GM12892 (cell line): ENCODE measurements at regions not wholly inside any gene's neighbourhood (a gene's known extent, or its start where the extent isn't known, plus 50 kb on each side); places are given as distances from the start of the nearest gene placed in this dataset.
"Not testable (repeated sequence)": the region's sequence is repeated elsewhere in the genome, so short reads cannot be mapped to it uniquely, and the experiment has no call there.

Source experiments
- DNase-seq: peaks from one replicate; pipeline ENCODE4 v3.0.0; 2011; ENCODE audit not compliant: insufficient read length
- FAIRE-seq: peaks from 2 replicates; lab custom pipeline; 2011; peaks lifted over from hg19 to GRCh38; lab: Jason Lieb, UNC
- POLR2A ChIP-seq: IDR thresholded peaks from 2 replicates; pipeline ENCODE4 v1.6.1; 2011; ENCODE audit warnings: low read depth, low read length, control low read depth
- POLR2AphosphoS5 ChIP-seq: IDR thresholded peaks from 2 replicates; pipeline ENCODE4 v1.6.1; 2011; ENCODE audit warnings: low read depth, low read length, control low read depth
- TAF1 ChIP-seq: IDR thresholded peaks from 2 replicates; pipeline ENCODE4 v1.6.1; 2011; ENCODE audit warnings: low read depth, mild to moderate bottlenecking, control low read depth, low read length, borderline replicate concordance

DNA sequence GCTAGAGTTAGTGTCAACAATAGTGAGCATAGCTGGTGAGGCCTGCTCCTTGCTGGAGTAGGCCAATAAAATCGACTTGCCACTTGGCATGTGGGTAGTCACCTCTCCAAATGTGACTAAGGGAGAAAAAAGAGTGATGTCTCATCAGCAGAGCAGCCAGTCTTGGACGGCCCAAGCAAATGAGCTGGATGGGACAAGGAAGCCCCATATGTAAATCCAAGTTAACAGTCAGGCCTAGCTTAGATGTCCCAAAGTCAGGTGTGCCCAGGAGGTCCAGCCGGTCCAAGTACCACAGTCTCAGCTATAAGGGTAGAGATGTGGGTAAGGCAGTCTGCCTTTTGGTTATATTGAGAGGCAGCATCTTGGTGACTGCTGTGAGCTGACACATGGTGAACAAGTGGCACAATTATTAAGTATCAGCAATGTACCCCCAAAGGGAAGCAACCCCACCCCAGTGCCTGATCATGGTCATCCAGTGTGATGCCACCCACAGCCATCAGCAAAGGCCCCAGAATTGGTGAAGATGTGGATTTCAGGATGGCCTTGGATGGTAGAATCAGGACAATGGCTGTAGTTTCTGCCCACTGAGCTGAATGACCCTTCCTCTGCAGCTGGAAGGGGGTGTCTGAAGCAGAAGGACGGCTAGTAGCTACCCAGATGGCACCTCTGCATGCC is 83.4 kb downstream of the TNFRSF13B start:
- DNase-seq (no peak), FAIRE-seq (no peak)
- TF ChIP-seq POLR2AphosphoS5 (no peak), TAF1 (no peak), POLR2A (no peak)

DNA sequence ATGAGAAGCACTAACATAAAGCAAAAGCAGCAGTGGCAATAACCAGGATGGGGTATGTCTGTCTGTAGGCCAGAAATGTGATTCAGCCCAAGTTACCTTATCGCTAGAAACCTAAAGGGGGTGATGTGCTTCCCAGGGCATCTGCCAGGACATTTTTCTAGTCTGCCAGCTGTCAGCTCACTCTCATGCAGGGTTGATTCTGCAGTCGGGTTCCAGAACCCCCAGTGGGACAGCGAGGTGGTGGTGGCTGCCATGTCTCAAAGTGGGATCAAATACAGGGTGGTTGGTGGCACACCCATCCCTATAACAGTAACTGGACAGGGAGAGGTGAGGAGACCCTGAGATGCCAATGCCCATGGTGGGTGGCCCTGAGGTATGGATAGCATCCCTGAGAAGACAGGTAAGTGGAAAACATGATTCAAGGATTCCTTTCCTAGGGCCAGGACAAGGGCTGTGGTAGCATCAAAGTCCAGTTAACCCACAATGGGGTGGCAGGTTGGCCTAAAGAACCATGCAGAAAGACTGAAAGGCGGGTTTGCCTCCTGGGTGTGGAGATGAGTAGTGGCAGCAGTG is 84.3 kb downstream of the TNFRSF13B start:
- FAIRE-seq (no peak), DNase-seq (no peak)
- TF ChIP-seq POLR2AphosphoS5 = no peak

DNA sequence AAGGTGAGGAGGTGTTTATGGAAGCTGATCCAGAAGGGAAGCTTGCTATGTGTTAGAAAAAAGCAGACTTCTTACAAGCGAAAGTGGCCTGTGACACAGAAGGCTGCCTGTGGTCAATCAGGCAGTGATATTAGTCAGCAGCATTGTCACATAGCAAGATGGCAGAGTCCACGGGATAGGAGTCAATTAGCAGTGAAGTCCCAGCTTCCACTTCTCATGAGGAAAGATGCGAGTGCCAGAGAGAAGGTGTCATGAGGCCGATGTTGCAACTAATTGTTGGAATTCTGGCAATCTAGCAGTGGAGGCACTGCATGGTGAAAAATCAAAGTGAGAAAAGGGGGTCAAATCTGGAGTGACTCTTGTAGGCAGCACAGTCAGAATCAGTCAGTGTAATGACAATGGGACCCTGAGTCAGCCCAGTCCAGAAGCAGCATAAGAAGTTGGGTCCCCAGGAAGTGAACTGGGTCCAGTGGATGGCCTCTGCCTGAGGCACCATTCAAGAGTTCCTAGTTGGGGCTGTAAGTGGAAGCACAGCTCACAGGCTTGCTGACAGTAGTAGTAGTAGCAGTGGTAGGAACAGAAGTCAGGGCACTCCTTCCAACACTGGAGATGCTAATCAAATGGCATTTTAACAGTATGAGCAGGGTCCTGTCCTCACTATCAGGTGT is 85.1 kb downstream of the TNFRSF13B start:
- TF ChIP-seq POLR2AphosphoS5 = no peak
- TF ChIP-seq POLR2A = no peak
- no peak for TF ChIP-seq TAF1
- no peak for FAIRE-seq
- no peak for DNase-seq

DNA sequence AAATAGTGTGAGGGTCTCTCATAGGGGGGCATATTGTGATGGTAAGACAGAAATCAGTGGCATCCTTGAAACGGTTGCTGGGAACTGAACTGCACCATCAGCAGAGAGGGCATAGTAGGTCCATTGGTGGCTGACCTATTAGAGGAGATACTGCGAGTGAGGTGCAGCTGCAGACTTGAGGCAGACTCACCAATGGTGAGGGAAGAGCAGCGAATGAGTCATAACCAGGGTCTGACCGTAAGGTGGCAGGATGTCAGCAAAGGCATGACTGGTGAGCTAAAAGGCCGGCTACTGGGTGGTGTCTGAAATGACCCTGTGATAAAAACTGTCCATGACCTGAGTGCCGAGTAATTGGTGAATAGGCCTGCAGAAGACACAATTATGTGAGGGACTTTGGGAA is 86.7 kb downstream of the TNFRSF13B start:
- DNase-seq = not testable (repeated sequence)
- FAIRE-seq = peak; percentile 70

DNA sequence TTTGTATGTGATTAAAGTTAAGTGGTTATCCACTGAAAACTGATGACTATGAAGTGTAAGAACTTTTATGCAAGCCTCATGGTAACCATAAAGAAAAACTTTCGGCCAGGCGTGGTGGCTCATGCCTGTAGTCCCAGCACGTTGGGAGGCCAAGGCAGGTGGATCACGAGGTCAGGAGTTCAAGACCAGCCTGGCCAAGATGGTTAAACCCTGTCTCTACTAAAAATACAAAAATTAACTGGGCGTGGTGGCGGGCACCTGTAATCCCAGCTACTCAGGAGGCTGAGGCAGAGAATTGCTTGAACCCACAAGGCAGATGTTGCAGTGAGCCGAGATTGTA is 89.0 kb downstream of the TNFRSF13B start:
- DNase-seq, FAIRE-seq: not testable (repeated sequence)

DNA sequence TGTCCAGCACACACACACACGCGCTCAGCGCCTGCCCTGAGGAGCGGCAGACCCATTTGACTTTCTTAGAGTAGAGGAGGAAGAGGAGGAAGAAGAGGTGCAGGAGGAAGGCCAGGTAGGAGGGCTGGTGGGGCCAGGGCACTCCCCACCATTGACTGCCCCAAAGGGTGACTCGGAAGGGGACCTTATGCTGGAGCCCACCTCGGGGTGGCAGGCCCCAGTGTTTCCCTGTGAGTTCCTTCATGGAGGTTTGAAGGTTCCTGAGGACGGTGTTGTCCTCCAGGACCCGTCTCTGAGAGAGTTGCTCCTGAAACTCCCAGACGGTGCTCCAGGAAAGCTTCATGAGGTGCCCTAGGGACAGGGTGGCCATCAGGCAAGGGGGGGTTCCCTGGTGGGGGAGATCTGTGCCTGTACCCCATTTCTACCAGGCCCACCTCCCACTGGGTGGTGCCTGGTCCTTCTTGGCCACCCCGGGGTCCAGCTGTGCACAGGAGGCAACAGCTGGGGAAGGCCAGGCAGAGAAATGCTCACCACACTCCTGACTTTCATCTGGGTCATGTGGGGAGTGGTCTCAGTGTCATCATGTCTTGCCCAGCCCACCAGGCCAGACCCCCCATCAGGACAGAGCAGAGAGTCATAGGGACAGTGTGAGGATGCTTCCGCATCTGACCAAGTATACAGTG is 89.5 kb downstream of the TNFRSF13B start:
- FAIRE-seq (no peak), DNase-seq (no peak)
- no peak for TF ChIP-seq POLR2AphosphoS5
- TF ChIP-seq TAF1 = no peak
- no peak for TF ChIP-seq POLR2A

DNA sequence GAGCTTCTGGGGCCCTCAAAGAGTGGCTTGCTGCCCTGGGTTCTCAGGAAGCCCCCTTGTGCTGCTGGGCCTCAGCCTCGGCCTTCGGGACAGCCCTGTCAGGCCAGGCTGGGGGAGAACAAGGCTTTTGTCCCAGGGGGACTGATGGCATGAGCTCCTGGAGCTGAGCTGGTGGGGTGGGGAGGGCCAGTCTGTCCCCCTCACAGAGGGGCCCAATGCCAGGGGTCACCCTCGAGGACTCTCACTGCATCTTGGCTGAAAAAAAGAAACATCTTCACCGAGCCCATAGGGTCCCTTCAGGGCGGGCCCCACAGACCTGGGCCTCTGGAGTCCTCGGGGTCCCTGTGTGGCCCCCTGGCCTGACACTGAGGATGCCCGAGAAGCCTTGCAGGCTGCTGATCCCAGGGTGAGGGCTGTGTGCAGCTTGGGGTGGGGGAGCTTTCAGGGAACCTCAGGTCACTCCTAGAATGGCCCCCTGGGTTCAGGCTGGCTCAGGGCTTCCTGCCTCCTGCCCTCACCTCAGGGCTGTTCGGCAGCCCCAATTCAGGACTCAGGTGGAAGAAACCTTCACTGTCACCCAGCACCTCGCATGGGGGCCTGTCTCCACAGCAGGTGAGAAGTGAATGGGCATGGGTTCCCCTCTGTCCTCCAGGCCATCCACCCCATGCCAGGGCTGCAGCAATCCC is 90.5 kb downstream of the TNFRSF13B start:
- TF ChIP-seq POLR2A (no peak), TAF1 (no peak), POLR2AphosphoS5 (no peak)
- FAIRE-seq (no peak), DNase-seq (no peak)

DNA sequence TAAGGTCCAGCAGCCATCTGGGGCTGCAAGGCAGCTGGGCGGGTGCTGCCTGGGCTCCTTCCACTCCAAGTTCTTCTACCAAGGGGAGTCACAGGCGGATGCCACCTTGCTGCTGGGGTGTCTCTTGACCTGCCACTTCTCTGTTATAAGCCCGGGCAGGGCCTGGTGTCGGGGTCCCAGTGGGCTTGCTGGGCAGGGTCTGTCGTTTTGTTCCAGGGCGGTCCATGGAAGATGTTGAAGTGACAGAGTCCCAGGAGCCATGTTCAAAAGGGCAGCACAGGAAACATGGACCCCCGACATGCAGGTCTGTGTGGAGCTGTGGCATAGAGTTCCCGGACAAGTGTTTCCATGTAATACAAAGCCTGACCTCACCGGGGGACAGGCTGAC is 91.1 kb downstream of the TNFRSF13B start:
- TF ChIP-seq TAF1 (no peak), POLR2AphosphoS5 (no peak), POLR2A (no peak)
- no peak for FAIRE-seq
- DNase-seq = no peak

DNA sequence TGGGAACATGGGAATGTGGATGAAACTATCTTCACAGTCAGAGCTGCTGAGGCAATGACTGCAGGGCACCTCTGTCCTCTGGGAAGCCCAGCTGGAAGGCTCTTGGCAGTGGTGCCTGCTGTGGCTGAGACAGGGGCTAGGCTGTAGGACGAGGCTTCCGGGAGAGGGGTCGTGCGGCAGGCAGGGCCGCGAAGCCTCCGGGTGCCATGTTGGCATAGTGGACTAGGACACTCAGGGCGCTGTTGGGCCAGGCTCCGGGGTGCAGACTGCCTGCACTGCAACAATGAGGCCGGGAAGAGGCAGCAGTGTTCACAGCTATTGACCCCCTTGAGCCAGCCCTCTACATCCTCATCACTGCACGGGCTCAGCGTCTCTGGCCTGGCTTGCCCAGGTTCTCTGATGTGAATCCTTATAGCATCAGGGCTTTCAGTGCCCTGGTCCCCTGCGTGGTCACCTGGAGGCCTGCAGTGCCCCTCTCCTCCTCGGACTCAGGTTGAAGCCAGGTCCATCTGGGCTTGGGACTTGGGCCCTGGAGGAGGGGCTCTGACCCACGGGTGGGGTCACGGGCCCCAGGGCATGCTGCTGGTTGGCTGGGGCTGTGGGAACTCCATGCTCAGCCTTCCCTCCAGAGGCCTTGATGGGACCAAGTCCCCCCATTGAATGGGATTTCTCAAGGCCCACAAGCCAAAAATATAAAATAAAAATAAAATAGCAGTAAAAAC is 91.6 kb downstream of the TNFRSF13B start:
- TF ChIP-seq TAF1 = no peak
- no peak for FAIRE-seq

DNA sequence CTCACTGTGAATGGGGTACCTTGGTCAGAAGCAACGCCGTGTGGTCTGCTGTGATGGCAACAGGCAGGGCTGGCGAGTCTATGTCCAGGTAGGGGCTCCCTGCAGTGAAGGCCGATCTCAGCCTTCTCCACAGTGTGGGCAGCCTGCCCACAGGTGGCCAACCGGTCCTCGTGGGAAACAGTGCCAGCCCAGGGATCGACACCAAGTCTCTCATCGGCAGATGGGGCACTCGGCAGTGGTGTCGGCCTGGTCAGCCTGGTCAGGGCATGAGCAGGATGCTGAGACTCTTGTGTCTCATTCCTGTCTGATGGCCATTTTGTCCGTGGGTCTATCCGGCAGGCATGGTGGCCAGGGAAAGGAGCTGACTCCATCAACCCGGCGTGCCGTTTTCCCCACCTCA is 92.2 kb downstream of the TNFRSF13B start:
- TF ChIP-seq TAF1 = no peak
- no peak for TF ChIP-seq POLR2AphosphoS5
- no peak for TF ChIP-seq POLR2A
- DNase-seq (no peak), FAIRE-seq (no peak)

More for the DNA sequence above, 91.6 kb downstream of the TNFRSF13B start:
- no peak for DNase-seq

DNA sequence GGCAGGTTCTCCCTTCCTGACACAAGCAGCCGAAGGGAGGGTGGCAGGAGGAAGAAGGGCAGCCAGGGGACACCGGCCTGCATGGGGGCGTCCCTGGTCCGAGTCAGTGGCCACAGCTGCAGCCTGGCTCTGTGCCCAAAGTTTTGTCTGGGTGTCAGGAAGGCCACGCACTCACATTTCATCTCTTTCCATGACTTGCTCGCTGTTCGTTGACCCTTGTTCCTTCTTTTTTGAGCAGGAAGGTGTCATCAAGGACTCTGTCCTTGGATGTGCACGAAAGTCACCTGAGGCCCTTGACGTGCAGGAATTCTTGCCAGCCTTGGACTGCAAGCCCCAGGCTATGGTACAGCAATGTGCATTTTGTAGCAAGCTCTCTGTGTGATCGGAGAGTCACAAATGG is 93.3 kb downstream of the TNFRSF13B start:
- TF ChIP-seq TAF1 = no peak
- TF ChIP-seq POLR2A = no peak
- TF ChIP-seq POLR2AphosphoS5 = no peak
- DNase-seq (no peak), FAIRE-seq (no peak)

DNA sequence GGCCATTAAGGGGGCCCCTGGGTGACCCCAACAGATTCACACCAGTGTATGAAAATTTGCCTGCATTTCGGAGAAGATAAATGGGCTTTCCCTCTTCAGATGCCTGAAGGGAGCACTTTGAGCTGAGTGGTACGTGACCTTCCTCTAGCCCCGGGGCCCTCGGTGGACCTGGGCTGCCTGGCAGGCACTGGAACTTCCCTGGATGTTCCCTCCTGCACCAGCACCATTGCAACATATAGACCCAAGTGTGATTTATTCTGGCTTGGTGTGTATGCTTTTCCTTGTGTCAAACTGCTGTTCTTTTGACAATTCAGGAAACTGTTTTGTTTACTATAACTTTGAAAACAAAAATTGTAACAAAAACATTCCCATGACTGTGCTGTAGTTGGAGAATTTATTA is 93.8 kb downstream of the TNFRSF13B start:
- FAIRE-seq = no peak

More for the DNA sequence above, 93.8 kb downstream of the TNFRSF13B start:
- no peak for DNase-seq
- TF ChIP-seq POLR2AphosphoS5 (no peak), TAF1 (no peak)
